SK-N-SH (cell line): ENCODE measurements at regions not wholly inside any gene's neighbourhood (a gene's known extent, or its start where the extent isn't known, plus 50 kb on each side); places are given as distances from the start of the nearest gene placed in this dataset.
"Not testable (repeated sequence)": the region's sequence is repeated elsewhere in the genome, so short reads cannot be mapped to it uniquely, and the experiment has no call there.

Experiments used
- CTCF ChIA-PET: fragments of 300-600, 350-600 bp; formaldehyde crosslinking; extraction: SDS; loops from one replicate; lab custom pipeline; 2021; lab: Yijun Ruan, JAX
- POLR2A ChIA-PET: fragments of 350-600 bp; sonication (Branson Sonifier 250); formaldehyde crosslinking; extraction: SDS; loops from one replicate; lab custom pipeline; 2020; ENCODE audit warnings: antibody characterized with exemption, inconsistent platforms; lab: Yijun Ruan, JAX
- DNase-seq: peaks from one replicate; pipeline ENCODE4 v3.0.0; 2012
- H2AFZ ChIP-seq: fragments of 200-600 bp; sonication (generic); 2 replicates; pipeline ENCODE4 v1.8.1; 2016; ENCODE audit warnings: antibody characterized with exemption, mild to moderate bottlenecking, low read depth
- H3F3A ChIP-seq: fragments of 200-600 bp; sonication (generic); replicated peaks from 2 replicates; pipeline ENCODE3; 2016; ENCODE audit warnings: antibody characterized with exemption, mild to moderate bottlenecking; ENCODE audit not compliant: insufficient read depth
- H3K27ac ChIP-seq, 2 experiments: fragments of 200-500 bp in 1 of 2; fragments of 200-600 bp in 1 of 2; sonication (Bioruptor generic) in 1 of 2; sonication (generic), shearing (Covaris generic) in 1 of 2; 2 replicates each; pipeline versions ENCODE4 v1.5.1 to v1.6.1; 2014 to 2016; ENCODE audit warnings: low read depth in 2 of 2, inconsistent platforms in 1 of 2, low read length in 1 of 2, mild to moderate bottlenecking in 1 of 2, mixed read lengths in 1 of 2
- H3K27me3 ChIP-seq: fragments of 200-600 bp; sonication (generic), shearing (Covaris generic); 2 replicates; pipeline ENCODE4 v1.6.1; 2016; ENCODE audit warnings: mixed run types; ENCODE audit not compliant: insufficient read depth
- H3K36me3 ChIP-seq, 2 experiments: fragments of 200-500 bp in 1 of 2; fragments of 200-600 bp in 1 of 2; sonication (Bioruptor generic) in 1 of 2; sonication (generic) in 1 of 2; replicated peaks in 1 of 2; 2 replicates each; pipeline versions ENCODE3 to v1.5.1; 2014 to 2016; ENCODE audit warnings: low read length in 1 of 2, mild to moderate bottlenecking in 1 of 2; ENCODE audit not compliant: insufficient read depth in 2 of 2, control insufficient read depth in 1 of 2
- H3K4me1 ChIP-seq, 2 experiments: fragments of 200-500 bp in 1 of 2; fragments of 200-600 bp in 1 of 2; sonication (Bioruptor generic) in 1 of 2; sonication (generic), shearing (Covaris generic) in 1 of 2; 2 replicates each; pipeline versions ENCODE4 v1.5.1 to v1.6.1; 2014 to 2016; ENCODE audit warnings: low read depth in 1 of 2, low read length in 1 of 2, mixed run types in 1 of 2; ENCODE audit not compliant: insufficient read depth in 2 of 2, control insufficient read depth in 1 of 2
- H3K4me2 ChIP-seq: fragments of 200-600 bp; sonication (generic), shearing (Covaris generic); 2 replicates; pipeline ENCODE4 v1.6.1; 2017; ENCODE audit warnings: mixed run types
- H3K4me3 ChIP-seq, 2 experiments: fragments of 200-500 bp in 1 of 2; fragments of 200-600 bp in 1 of 2; sonication (Bioruptor generic) in 1 of 2; sonication (generic), shearing (Covaris generic) in 1 of 2; 2 replicates each; pipeline versions ENCODE4 v1.5.1 to v1.8.1; 2014 to 2016; ENCODE audit warnings: low read depth in 2 of 2, inconsistent platforms in 1 of 2, low read length in 1 of 2, mild to moderate bottlenecking in 1 of 2, mixed read lengths in 1 of 2, moderate library complexity in 1 of 2
- H3K79me2 ChIP-seq: fragments of 200-600 bp; sonication (generic); 2 replicates; pipeline ENCODE4 v1.8.1; 2017; ENCODE audit warnings: mild to moderate bottlenecking; ENCODE audit not compliant: insufficient read depth
- H3K9ac ChIP-seq: fragments of 200-600 bp; sonication (generic); 2 replicates; pipeline ENCODE4 v1.6.1; 2017; ENCODE audit warnings: mixed run types
- H3K9me2 ChIP-seq: fragments of 200-600 bp; sonication (generic); 2 replicates; pipeline ENCODE4 v1.6.1; 2017; ENCODE audit warnings: mixed run types
- H3K9me3 ChIP-seq: fragments of 200-600 bp; sonication (generic); 2 replicates; pipeline ENCODE4 v1.6.1; 2017; ENCODE audit warnings: mixed run types, mild to moderate bottlenecking, moderate library complexity
- H4K20me1 ChIP-seq: fragments of 200-600 bp; sonication (generic); 2 replicates; pipeline ENCODE4 v1.6.1; 2017; ENCODE audit warnings: mild to moderate bottlenecking, mixed run types; ENCODE audit not compliant: insufficient read depth
- EP300 ChIP-seq, 2 experiments: IDR thresholded peaks; 2 replicates each; pipeline versions ENCODE4 v1.4.0 to v1.6.1; 2012; ENCODE audit warnings: borderline replicate concordance in 1 of 2, low read depth in 1 of 2, low read length in 1 of 2
- FOSL2 ChIP-seq: IDR thresholded peaks from 2 replicates; pipeline ENCODE4 v1.4.0; 2012; ENCODE audit warnings: low read depth, mild to moderate bottlenecking, moderate library complexity, borderline replicate concordance
- GABPA ChIP-seq: IDR thresholded peaks from 2 replicates; pipeline ENCODE4 v1.4.0; 2012; ENCODE audit warnings: low read depth, mild to moderate bottlenecking
- JUND ChIP-seq: IDR thresholded peaks from 2 replicates; pipeline ENCODE4 v1.4.0; 2012
- MAX ChIP-seq: IDR thresholded peaks from 2 replicates; pipeline ENCODE4 v1.4.0; 2012; ENCODE audit warnings: low read depth
- MXI1 ChIP-seq: IDR thresholded peaks from 2 replicates; pipeline ENCODE4 v1.6.1; 2012; ENCODE audit warnings: mild to moderate bottlenecking, low read depth, low read length, improper control_type of control experiment
- NFIC ChIP-seq: IDR thresholded peaks from 2 replicates; pipeline ENCODE4 v1.4.0; 2012; ENCODE audit warnings: borderline replicate concordance
- PBX3 ChIP-seq: IDR thresholded peaks from 2 replicates; pipeline ENCODE4; 2012
- RCOR1 ChIP-seq: fragments of 150-350 bp; IDR thresholded peaks from 2 replicates; pipeline ENCODE4 v1.6.1; 2017; ENCODE audit warnings: antibody characterized with exemption, low read length
- REST ChIP-seq: IDR thresholded peaks from 2 replicates; pipeline ENCODE4 v1.6.1; 2012; ENCODE audit warnings: mild to moderate bottlenecking, low read depth, low read length, moderate library complexity
- USF1 ChIP-seq: IDR thresholded peaks from 2 replicates; pipeline ENCODE4 v1.4.0; 2012; ENCODE audit warnings: low read depth, borderline replicate concordance
- WGBS: methylation state at CpG from one replicate; pipeline ENCODE4 v1.1.6; 2017; ENCODE audit warnings: low lambda C conversion rate; 5-methylcytosine and 5-hydroxymethylcytosine counted together

- Histone ChIP-seq H3K9me2 (no peaks in the 10 kb centered on the region), H3K4me2 (no peak overlapping the region), H3K9ac (no peak overlapping the region), H3K9me3 (no peaks in the 10 kb centered on the region), H3K27me3 (no peaks in the 10 kb centered on the region), H2AFZ (no peak overlapping the region), H3K79me2 (no peaks in the 10 kb centered on the region), H4K20me1 (no peaks in the 10 kb centered on the region), H3K4me1 (no peaks in the 10 kb centered on the region), H3K27ac (no peak overlapping the region), H3K36me3 (no peaks in the 10 kb centered on the region), H3K4me3 (no peak overlapping the region), H3F3A (no peaks in the 10 kb centered on the region)
- 69% methylated on average over 3 of the region's 3 CpGs for WGBS
- CTCF ChIA-PET = interaction anchor here (1.1 kb wide), 1 partner anchor 11 kb away, joined by 3 read pairs; no protein-coding TSS in a partner anchor
- DNase-seq = no peak
- POLR2A ChIA-PET = no interaction called here
- no peak for TF ChIP-seq USF1
- no peak for TF ChIP-seq FOSL2
- TF ChIP-seq PBX3 = no peak
- no peak for TF ChIP-seq REST
- no peak for TF ChIP-seq MAX
- no peak for TF ChIP-seq JUND
- TF ChIP-seq NFIC = no peak
Measured at GRCh38 chr5:109558364-109558763, 131.4 kb upstream of the MAN2A1 start.

GRCh38 chr5:109553846-109554245, 135.9 kb upstream of the MAN2A1 start:
- no peaks in the 10 kb centered on the region for H3F3A ChIP-seq
- 54% methylated on average over 1 of the region's 1 CpG for WGBS
- ChIA-PET POLR2A (no interaction called here), CTCF (no interaction called here)
- no peaks in the 10 kb centered on the region for H3K9me3 ChIP-seq
- H3K4me1 ChIP-seq = no peaks in the 10 kb centered on the region
- no peak overlapping the region for H3K9ac ChIP-seq
- H3K4me3 ChIP-seq = no peak overlapping the region
- H3K4me2 ChIP-seq = no peak overlapping the region
- no peaks in the 10 kb centered on the region for H4K20me1 ChIP-seq
- no peak overlapping the region for H3K27ac ChIP-seq
- H2AFZ ChIP-seq = no peak overlapping the region
- no peaks in the 10 kb centered on the region for H3K79me2 ChIP-seq
- no peak for DNase-seq
- no peaks in the 10 kb centered on the region for H3K9me2 ChIP-seq
- TF ChIP-seq EP300 (IDR thresholded peaks at IDR 0.05; ENCODE audit: borderline replicate concordance in 1 of 2, low read depth in 1 of 2, low read length in 1 of 2) (no peak), RCOR1 (no peak), GABPA (no peak), MXI1 (no peak)
- no peaks in the 10 kb centered on the region for H3K27me3 ChIP-seq
- H3K36me3 ChIP-seq = no peaks in the 10 kb centered on the region

- DNase-seq, H3K4me3 ChIP-seq, POLR2A ChIA-PET, H3K27ac ChIP-seq, H3K27me3 ChIP-seq, H3K9ac ChIP-seq, H3K4me1 ChIP-seq, H3K9me2 ChIP-seq, H4K20me1 ChIP-seq, H3K36me3 ChIP-seq, H3K4me2 ChIP-seq, H3K79me2 ChIP-seq, CTCF ChIA-PET, H3K9me3 ChIP-seq, H2AFZ ChIP-seq, H3F3A ChIP-seq: not testable (repeated sequence)
- WGBS = 78% methylated on average over 4 of the region's 4 CpGs
Measured at GRCh38 chr5:109551234-109551633, 138.5 kb upstream of the MAN2A1 start.
